Glutamatergic neuron (in vitro differentiated cells): ENCODE measurements at regions not wholly inside any gene's neighbourhood (a gene's known extent, or its start where the extent isn't known, plus 50 kb on each side); places are given as distances from the start of the nearest gene placed in this dataset.
A peak's percentile ranks its signal among the peaks of the same experiment; 100 is the strongest.

Source experiments
- DNase-seq: peaks from one replicate; pipeline ENCODE4 v3.0.0; 2022
- H3K27ac Mint-ChIP-seq: one replicate; pipeline ENCODE4 v1.8.0; 2020; ENCODE audit warnings: mild to moderate bottlenecking, mixed read lengths, inconsistent platforms; ENCODE audit not compliant: unreplicated experiment
- H3K27me3 Mint-ChIP-seq: one replicate; pipeline ENCODE4 v1.8.0; 2020; ENCODE audit warnings: mild to moderate bottlenecking, moderate library complexity, mixed read lengths, inconsistent platforms; ENCODE audit not compliant: unreplicated experiment
- H3K36me3 Mint-ChIP-seq: one replicate; pipeline ENCODE4 v1.8.0; 2020; ENCODE audit warnings: mild to moderate bottlenecking, mixed read lengths, inconsistent platforms; ENCODE audit not compliant: unreplicated experiment
- H3K4me1 Mint-ChIP-seq: one replicate; pipeline ENCODE4 v1.8.0; 2020; ENCODE audit warnings: mild to moderate bottlenecking, low read depth, mixed read lengths, inconsistent platforms; ENCODE audit not compliant: unreplicated experiment
- H3K4me3 Mint-ChIP-seq: one replicate; pipeline ENCODE4 v1.8.0; 2020; ENCODE audit warnings: mild to moderate bottlenecking, mixed read lengths, inconsistent platforms; ENCODE audit not compliant: unreplicated experiment
- H3K9me3 Mint-ChIP-seq: one replicate; pipeline ENCODE4 v1.8.0; 2020; ENCODE audit warnings: mild to moderate bottlenecking, moderate library complexity, mixed read lengths, inconsistent platforms; ENCODE audit not compliant: unreplicated experiment
- CTCF ChIP-seq: fragments of 200-600 bp; sonication (generic); IDR thresholded peaks from one replicate; pipeline ENCODE4 v1.5.0; 2021; ENCODE audit not compliant: partially characterized antibody, unreplicated experiment

DNA sequence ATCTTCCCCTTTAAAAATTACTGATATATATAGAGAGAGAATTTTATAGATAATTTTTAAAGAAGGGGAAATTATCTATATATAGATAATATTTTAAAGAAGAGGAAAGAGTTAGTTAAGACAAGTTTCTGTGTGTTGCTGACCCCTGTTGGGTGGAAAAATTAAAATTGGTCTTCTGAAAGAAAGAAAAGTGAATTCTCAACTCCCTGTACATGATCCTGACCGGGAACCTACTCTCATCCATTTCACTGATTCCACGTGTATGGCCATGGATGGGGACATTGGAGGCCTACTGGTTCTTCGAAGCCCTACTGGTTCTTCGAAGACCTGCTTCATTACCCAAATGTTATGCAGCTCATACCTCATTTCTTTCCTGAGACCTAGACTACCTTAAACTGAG, 53.0 kb upstream of the TCF21 start:
- no peak for DNase-seq
- Mint-ChIP-seq H3K4me1 (peaks cover 7% of the 10 kb centered on the region), H3K9me3 (no peaks in the 10 kb centered on the region), H3K4me3 (no peak overlapping the region), H3K36me3 (no peaks in the 10 kb centered on the region), H3K27me3 (peaks cover 4% of the 10 kb centered on the region), H3K27ac (no peak overlapping the region)
- no peak for TF ChIP-seq CTCF

DNA sequence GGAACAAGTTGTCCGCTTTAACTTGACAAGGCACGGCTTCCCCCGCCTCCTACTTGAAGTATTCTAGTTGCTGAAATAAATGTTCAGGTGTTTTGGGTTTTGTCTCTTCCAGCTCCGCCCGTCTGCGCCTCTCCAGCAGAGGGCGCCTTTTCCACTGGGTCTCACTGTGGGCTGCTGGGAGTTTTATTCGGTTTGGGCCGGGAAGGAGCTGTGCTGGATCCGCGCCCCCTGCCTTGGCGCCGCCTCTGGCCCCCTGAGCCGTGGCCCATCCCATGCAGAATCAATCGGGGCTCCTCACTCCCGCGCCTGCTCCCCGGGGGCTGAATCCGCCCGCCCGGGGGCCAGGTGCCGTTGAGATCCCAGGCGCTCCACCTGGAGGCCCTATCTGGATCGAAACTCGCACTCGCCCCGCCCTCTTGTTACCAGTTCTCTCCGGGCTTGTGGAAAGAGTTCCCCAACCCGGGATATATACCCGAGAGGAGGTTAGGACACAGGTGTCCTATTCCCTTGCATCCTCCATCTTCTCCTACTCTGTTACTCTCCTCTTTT, 51.0 kb upstream of the TCF21 start:
- peak; percentile 82 for TF ChIP-seq CTCF
- peak overlapping the region; percentile 66 for H3K4me3 Mint-ChIP-seq
- no peak overlapping the region for H3K27ac Mint-ChIP-seq
- H3K4me1 Mint-ChIP-seq, result peaks cover 7% of the 10 kb centered on the region
- no peaks in the 10 kb centered on the region for H3K9me3 Mint-ChIP-seq
- H3K36me3 Mint-ChIP-seq, result no peaks in the 10 kb centered on the region
- DNase-seq, result peak; percentile 66
- H3K27me3 Mint-ChIP-seq, result no peaks in the 10 kb centered on the region
